ENCODE measurements at regions not wholly inside any gene's neighbourhood (a gene's known extent, or its start where the extent isn't known, plus 50 kb on each side); places are given as distances from the start of the nearest gene placed in this dataset.

- TF ChIP-seq EZH2phosphoT487 (IDR thresholded peaks at IDR 0.05; ENCODE audit: insufficient read depth, low read depth) (no peak), EZH2 (IDR thresholded peaks at IDR 0.05; ENCODE audit: insufficient read depth, poor library complexity, severe bottlenecking) (no peak)
Measured at GRCh38 chr1:65691152-65691900, 101.4 kb upstream of the PDE4B start.

Data from GM23248 (cell line).